Sciatic nerve (tissue), 2 donors: ENCODE measurements at regions not wholly inside any gene's neighbourhood (a gene's known extent, or its start where the extent isn't known, plus 50 kb on each side); places are given as distances from the start of the nearest gene placed in this dataset.

ENCODE experiments used
- ATAC-seq: fragments of 200-7000 bp; cut with Tn5 transposase; one replicate; pipeline ENCODE4 v1.9.1; 2020; ENCODE audit warnings: mild to moderate bottlenecking, moderate library complexity
- DNase-seq: peaks from one replicate; pipeline ENCODE4 v3.0.0-alpha.2; 2020; ENCODE audit warnings: low spot score
- intact Hi-C: fragments of 100-400 bp; cut with DNase I; formaldehyde crosslinking; loops from one replicate; pipeline ENCODE4 v1.14.2; 2022
- donor health status: DM: no; HTN: no; CAD: no.
- donor health status: DM: no; HTN: no; CAD: no.

GRCh38 chr14:89012282-89013097, 188.0 kb downstream of the TTC8 start:
- ATAC-seq: no peak
- no peak for DNase-seq
- intact Hi-C loops: no loop called here

DNA sequence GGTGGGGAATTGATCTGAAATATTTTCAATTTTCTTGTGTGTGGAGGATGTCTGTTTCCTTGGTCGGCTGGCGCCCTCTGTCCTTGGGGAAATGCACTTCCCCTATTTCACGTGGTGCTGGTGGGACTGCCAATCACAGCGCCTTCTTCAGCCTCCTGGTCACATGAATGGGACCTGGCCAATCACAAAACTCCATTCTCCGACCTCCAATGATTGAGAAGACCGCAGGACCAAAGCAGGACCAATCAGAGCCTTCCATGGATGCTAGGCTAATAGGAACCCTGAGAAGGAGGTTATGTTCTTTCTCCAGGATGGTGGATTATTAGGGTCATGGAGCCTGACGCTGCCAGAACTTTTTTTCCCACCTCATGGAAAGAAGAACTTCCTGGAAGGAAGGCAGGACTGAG, 188.7 kb downstream of the TTC8 start:
- ATAC-seq (no peak), DNase-seq (no peak)
- intact Hi-C loops: no loop called here

- ATAC-seq (no peak), DNase-seq (no peak)
- intact Hi-C loops: no loop called here
Observed at GRCh38 chr14:89013698-89014568, 189.5 kb downstream of the TTC8 start.

DNA sequence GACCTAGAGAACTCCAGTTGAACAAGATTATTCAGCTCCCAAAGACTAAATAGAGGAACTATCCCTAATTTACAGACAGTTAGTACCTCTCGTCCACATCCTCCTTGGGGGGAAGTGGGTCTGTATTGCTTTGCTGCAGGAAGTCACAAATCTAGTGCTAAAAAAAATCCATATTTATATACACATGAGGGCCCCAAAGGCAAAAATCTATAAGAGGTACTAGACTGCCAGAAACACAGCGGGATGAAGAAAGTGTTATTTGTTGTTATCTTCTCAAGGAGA, 190.1 kb downstream of the TTC8 start:
- intact Hi-C loops: no loop called here
- DNase-seq (no peak), ATAC-seq (no peak)

DNA sequence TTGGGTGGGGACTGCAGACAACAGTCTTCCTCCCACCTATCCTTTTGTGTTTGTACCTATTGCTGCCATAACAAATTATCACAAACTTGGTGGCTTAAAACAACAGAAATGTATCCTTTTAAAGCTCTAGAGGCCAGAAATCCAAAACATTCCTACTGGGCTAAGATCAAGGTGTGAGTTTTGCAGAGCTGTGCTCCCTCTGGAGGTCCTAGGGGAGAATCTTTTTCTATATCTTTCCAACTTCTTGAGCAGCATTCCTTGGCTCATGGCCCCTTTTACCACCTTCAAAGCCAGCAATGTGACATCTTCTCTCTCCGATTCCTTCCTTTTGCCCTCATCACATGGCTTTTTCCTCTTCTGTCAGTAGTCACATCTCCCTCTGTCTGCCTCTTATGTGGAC, 190.6 kb downstream of the TTC8 start:
- ATAC-seq (no peak), DNase-seq (no peak)
- intact Hi-C loops: no loop called here

GRCh38 chr14:89017417-89017816, 193.0 kb downstream of the TTC8 start:
- DNase-seq: no peak
- intact Hi-C loops: no loop called here
- ATAC-seq: no peak

DNA sequence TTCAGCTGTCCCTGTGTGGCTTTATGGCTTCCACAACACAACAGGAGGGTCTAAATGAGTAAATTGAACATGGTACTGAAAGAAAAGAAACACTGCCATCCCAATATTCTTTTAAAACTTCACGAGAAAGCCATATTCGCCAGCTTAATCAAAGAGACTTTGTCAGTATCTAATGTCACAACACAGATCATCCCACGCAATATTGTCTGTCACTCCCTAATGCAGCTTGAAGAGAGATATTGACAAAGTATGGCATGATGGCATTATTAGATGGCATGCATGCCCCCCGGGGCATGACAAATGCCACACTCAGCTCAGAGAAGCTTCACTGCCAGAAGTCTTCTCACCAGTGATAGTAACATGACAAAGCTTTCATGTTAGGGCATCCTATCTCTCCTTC, 197.8 kb downstream of the TTC8 start:
- intact Hi-C loops: no loop called here
- DNase-seq: no peak
- no peak for ATAC-seq

GRCh38 chr14:89024691-89025090, 200.2 kb downstream of the TTC8 start:
- ATAC-seq (no peak), DNase-seq (no peak)
- intact Hi-C loops: no loop called here

DNA sequence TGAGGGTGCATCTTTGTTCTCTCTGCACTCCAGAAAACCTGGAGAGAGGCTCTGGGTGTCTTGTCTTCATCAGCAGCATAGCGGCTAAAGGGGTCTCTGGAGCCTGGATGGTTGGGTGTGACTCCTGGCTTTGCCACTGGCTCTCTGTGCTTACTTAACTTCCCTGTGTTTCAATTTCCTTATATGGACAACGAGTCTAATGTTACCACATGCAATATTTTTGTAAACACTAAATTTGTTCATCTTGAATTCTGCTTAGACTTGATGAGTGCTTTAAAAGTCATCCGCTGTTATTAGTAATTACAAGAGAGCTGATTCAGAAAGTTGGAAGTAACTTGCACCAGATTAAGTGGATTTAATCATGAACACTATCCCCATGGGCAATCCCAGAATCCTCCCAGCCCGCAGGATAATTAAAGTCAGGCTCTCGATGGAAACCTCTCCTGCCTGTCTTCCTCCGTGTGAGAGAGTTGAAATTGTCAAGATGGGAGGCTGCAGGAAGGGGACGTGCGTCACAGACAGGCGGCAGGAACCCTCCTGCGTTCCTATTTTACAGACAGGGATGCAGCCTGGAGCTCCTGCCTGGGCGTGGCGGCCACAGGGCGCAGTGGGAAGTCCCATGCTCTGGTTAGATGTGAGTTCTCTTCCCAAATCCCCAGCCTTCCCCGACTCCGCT, 201.2 kb downstream of the TTC8 start:
- intact Hi-C loops: no loop called here
- ATAC-seq (peak; percentile 40), DNase-seq (no peak)

DNA sequence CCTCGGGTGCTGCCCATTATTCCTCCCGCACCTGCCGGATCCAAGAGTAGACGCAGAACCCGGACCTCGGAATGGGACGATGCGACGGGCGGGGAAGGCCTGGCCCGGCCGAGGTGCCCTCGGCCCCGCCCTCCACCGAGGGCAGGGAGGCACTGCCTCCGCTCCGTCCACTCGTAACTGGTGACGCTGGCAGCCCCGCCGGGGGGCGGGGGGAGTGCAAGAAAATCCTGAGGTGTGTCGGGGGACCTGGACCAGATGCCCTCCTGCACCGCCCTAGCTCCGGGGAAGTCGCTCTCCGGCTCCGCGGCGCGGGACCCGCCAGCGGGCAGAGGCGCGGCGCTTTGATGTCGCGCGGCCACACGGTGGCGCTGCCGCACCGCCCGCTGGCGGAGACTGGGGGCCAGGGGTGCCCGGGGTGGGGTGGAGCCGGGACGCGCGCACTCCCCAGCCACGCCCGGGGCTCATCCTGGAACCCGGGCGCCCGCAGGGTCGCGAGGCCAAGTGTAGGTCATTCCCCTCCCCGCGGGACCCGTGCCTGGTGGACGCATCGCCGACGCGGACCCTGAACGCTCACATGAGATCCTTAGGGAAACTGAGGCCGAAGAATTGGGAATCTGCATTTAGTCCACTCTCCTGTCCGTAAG, 202.8 kb downstream of the TTC8 start:
- intact Hi-C loops: no loop called here
- ATAC-seq: peak; percentile 83
- peak; percentile 68 for DNase-seq

GRCh38 chr14:89028462-89029134, 204.1 kb downstream of the TTC8 start:
- intact Hi-C loops: no loop called here
- ATAC-seq: no peak
- DNase-seq: no peak

DNA sequence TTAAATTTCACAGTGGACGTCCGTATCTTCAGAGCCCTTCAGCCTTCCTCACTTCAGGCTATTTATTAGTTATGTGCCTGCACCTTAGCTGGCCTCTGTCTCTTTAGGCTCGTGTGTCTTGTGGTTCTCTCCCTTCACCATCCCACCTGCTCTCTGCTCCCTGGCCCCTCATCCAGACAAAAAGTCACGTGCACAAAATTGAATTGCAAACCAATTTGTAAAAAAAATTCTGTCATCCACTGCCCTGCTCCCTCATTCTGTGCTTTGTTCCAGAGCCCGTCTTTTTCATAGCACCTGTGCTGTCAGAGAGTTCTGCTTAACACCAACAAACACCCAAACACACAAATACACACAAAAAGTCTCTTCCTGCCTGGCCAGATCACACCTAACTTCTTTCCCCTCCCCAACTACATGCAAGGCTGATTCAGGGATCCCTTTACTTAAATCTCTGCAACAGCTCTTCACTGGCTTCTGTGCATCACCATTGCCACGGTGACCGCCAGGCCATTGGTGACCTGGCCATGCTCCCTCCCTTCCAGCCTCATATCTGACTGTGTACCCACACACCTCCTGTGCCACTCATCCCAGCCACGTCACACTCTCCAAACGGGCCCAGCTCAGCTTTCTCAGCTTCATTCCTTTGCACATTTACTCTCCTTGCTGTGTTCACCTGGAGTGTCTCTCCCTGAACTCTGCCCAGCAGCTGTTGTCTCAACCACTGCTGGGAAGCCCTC, 205.7 kb downstream of the TTC8 start:
- no peak for ATAC-seq
- DNase-seq: no peak
- intact Hi-C loops: loop anchor here (5.0 kb wide), 1 partner anchor 587 kb away; no protein-coding TSS in a partner anchor

- DNase-seq (no peak), ATAC-seq (no peak)
- intact Hi-C loops: loop anchor here (5.0 kb wide), 1 partner anchor 586 kb away; no protein-coding TSS in a partner anchor
Observed at GRCh38 chr14:89030921-89031320, 206.5 kb downstream of the TTC8 start.

DNA sequence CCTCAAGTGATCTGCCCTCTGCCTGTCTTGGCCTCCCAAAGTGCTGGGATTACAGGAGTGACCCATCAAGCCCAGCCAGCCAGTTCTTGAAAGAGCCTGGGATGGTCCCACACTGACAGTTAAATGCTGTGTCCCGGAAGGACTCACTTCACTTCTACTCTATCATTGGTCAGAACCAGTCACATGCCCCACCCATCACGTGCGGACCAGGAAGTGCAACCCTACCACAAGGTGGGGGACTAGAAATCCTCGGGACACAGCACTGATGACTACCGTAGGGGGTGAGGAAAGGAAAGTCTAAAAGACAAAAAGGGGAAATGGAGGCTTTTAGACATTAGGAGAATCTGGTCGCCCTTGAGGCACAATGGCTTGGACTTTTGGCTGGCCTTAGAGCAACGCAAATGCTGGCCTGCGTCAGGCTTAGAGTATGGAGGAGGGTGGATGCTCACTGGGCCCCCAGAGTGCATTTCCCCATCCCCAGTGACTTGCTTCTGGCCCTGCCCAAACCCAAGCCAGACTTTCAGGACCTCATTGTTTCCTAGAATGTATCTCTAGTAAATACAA, 207.7 kb downstream of the TTC8 start:
- DNase-seq (no peak), ATAC-seq (no peak)
- intact Hi-C loops: loop anchor here (5.0 kb wide), 1 partner anchor 585 kb away; no protein-coding TSS in a partner anchor

GRCh38 chr14:89033756-89034155, 209.3 kb downstream of the TTC8 start:
- DNase-seq (no peak), ATAC-seq (no peak)
- intact Hi-C loops: loop anchor here (5.0 kb wide), 1 partner anchor 584 kb away; no protein-coding TSS in a partner anchor

GRCh38 chr14:89036371-89036770, 211.9 kb downstream of the TTC8 start:
- DNase-seq: no peak
- intact Hi-C loops: no loop called here
- no peak for ATAC-seq

DNA sequence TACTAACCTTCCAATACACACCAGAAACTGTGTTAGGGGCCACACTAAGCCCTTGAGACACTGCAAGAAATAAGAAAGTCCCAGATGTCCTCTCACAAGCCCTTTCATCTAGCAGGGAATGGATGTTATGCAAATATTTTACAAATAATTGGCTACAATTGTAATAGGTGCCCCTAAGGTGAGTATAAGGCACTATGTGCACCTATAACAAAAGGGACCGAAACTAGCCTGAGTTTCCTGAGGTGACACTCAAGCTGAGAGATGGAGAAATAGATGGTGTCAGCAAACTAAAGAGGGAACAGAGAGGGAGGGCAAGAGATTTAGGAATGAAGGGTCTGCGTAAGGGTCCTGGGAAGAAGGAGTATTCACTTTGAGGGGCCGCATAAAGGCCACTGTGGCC, 212.6 kb downstream of the TTC8 start:
- DNase-seq (no peak), ATAC-seq (no peak)
- intact Hi-C loops: no loop called here

DNA sequence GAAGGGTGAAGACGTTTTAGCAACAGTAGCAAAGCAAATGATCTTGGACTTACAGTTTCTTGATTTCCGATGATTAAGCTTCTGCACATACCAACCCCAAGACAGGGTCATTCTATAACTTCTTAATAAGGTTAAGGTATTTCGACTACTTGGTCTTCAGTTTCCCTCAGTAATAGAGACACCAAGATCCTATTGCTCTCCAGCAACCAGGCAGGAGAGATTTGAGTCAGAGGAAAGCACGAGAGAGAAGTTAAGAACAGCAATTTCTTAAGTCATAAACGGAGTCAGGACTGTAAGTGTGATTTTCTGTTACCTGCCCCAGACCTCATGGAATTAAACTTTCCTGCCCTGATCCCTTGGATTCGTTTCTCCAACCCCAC, 215.6 kb downstream of the TTC8 start:
- intact Hi-C loops: loop anchor here (5.0 kb wide), 1 partner anchor 877 kb away; no protein-coding TSS in a partner anchor
- DNase-seq (no peak), ATAC-seq (no peak)
